Activated T-helper 1 cell treated with anti-CD3 and anti-CD28 coated beads, Interleukin-12 subunit alpha, Interleukin-12 subunit beta, Interleukin-2, Interleukin-4 antibody, amounts not matched to agents 30 ng/mL and 10 ng/mL and 1 ng/mL, durations not matched to agents 14 hours and 24 hours and 36 hours (primary cell): ENCODE measurements at regions not wholly inside any gene's neighbourhood (a gene's known extent, or its start where the extent isn't known, plus 50 kb on each side); places are given as distances from the start of the nearest gene placed in this dataset.
"Not testable (repeated sequence)": the region's sequence is repeated elsewhere in the genome, so short reads cannot be mapped to it uniquely, and the experiment has no call there.

Source experiments
- DNase-seq: peaks from one replicate; pipeline ENCODE4 v3.0.0; 2021; ENCODE audit warnings: low spot score
- H3K27ac Mint-ChIP-seq: one replicate; pipeline ENCODE4 v1.8.0; 2021; ENCODE audit warnings: mild to moderate bottlenecking, mixed read lengths
- H3K27me3 Mint-ChIP-seq: one replicate; pipeline ENCODE4 v1.8.0; 2022; ENCODE audit warnings: mild to moderate bottlenecking, moderate library complexity, mixed read lengths; ENCODE audit not compliant: insufficient read depth
- H3K36me3 Mint-ChIP-seq: one replicate; pipeline ENCODE4 v1.8.0; 2021; ENCODE audit warnings: low read depth, mixed read lengths
- H3K4me1 Mint-ChIP-seq: one replicate; pipeline ENCODE4 v1.8.0; 2021; ENCODE audit warnings: low read depth, mixed read lengths
- H3K4me3 Mint-ChIP-seq: one replicate; pipeline ENCODE4 v1.8.0; 2021; ENCODE audit warnings: mild to moderate bottlenecking, moderate library complexity, mixed read lengths
- H3K9me3 Mint-ChIP-seq: one replicate; pipeline ENCODE4 v1.8.0; 2021; ENCODE audit warnings: mixed read lengths
- intact Hi-C: fragments of 100-400 bp; cut with micrococcal nuclease; formaldehyde crosslinking; loops from one replicate; pipeline ENCODE4 v1.15.1; 2024

GRCh38 chr2:100715861-100716260 is 104.1 kb upstream of the NPAS2 start:
- DNase-seq, intact Hi-C loops, H3K9me3 Mint-ChIP-seq, H3K4me3 Mint-ChIP-seq, H3K4me1 Mint-ChIP-seq, H3K36me3 Mint-ChIP-seq, H3K27me3 Mint-ChIP-seq, H3K27ac Mint-ChIP-seq: not testable (repeated sequence)

- intact Hi-C loops = no loop called here
- DNase-seq = no peak
- Mint-ChIP-seq H3K27me3 (peaks cover 2% of the 10 kb centered on the region), H3K36me3 (no peaks in the 10 kb centered on the region), H3K4me3 (no peak overlapping the region), H3K27ac (no peak overlapping the region), H3K9me3 (no peaks in the 10 kb centered on the region), H3K4me1 (no peaks in the 10 kb centered on the region)
Measured at GRCh38 chr2:100716581-100716980, 103.4 kb upstream of the NPAS2 start.

- H3K27me3 Mint-ChIP-seq = peaks cover 2% of the 10 kb centered on the region
- H3K4me1 Mint-ChIP-seq = no peaks in the 10 kb centered on the region
- H3K9me3 Mint-ChIP-seq = no peaks in the 10 kb centered on the region
- intact Hi-C loops = no loop called here
- H3K4me3 Mint-ChIP-seq = no peak overlapping the region
- H3K27ac Mint-ChIP-seq = no peak overlapping the region
- no peaks in the 10 kb centered on the region for H3K36me3 Mint-ChIP-seq
- no peak for DNase-seq
Measured at GRCh38 chr2:100718065-100718629, 101.8 kb upstream of the NPAS2 start.

- no peak overlapping the region for H3K27ac Mint-ChIP-seq
- H3K27me3 Mint-ChIP-seq = peaks cover 2% of the 10 kb centered on the region
- H3K9me3 Mint-ChIP-seq = no peaks in the 10 kb centered on the region
- H3K36me3 Mint-ChIP-seq = no peaks in the 10 kb centered on the region
- no peaks in the 10 kb centered on the region for H3K4me1 Mint-ChIP-seq
- H3K4me3 Mint-ChIP-seq = no peak overlapping the region
- no peak for DNase-seq
- intact Hi-C loops = no loop called here
Measured at GRCh38 chr2:100720445-100720844, 99.5 kb upstream of the NPAS2 start.

GRCh38 chr2:100721693-100722092 is 98.2 kb upstream of the NPAS2 start:
- intact Hi-C loops = no loop called here
- Mint-ChIP-seq H3K36me3 (no peaks in the 10 kb centered on the region), H3K4me1 (no peaks in the 10 kb centered on the region), H3K9me3 (no peaks in the 10 kb centered on the region), H3K27me3 (peaks cover 4% of the 10 kb centered on the region), H3K27ac (no peak overlapping the region), H3K4me3 (no peak overlapping the region)
- DNase-seq = no peak

GRCh38 chr2:100722125-100722524 is 97.8 kb upstream of the NPAS2 start:
- peaks cover 4% of the 10 kb centered on the region for H3K27me3 Mint-ChIP-seq
- H3K27ac Mint-ChIP-seq = no peak overlapping the region
- DNase-seq = no peak
- H3K4me3 Mint-ChIP-seq = no peak overlapping the region
- no peaks in the 10 kb centered on the region for H3K4me1 Mint-ChIP-seq
- intact Hi-C loops = no loop called here
- H3K9me3 Mint-ChIP-seq = no peaks in the 10 kb centered on the region
- no peaks in the 10 kb centered on the region for H3K36me3 Mint-ChIP-seq

- Mint-ChIP-seq H3K27ac (no peak overlapping the region), H3K4me1 (no peaks in the 10 kb centered on the region), H3K4me3 (no peak overlapping the region), H3K36me3 (no peaks in the 10 kb centered on the region), H3K27me3 (peaks cover 4% of the 10 kb centered on the region), H3K9me3 (peaks cover 4% of the 10 kb centered on the region)
- intact Hi-C loops = no loop called here
- DNase-seq = no peak
Measured at GRCh38 chr2:100726866-100727265, 93.1 kb upstream of the NPAS2 start.

- Mint-ChIP-seq H3K9me3 (peaks cover 4% of the 10 kb centered on the region), H3K36me3 (no peaks in the 10 kb centered on the region), H3K4me1 (no peaks in the 10 kb centered on the region), H3K27ac (no peak overlapping the region), H3K27me3 (peaks cover 4% of the 10 kb centered on the region), H3K4me3 (no peak overlapping the region)
- intact Hi-C loops = loop anchor here (1.0 kb wide), 1 partner anchor 255 kb away; no protein-coding TSS in a partner anchor
- DNase-seq = no peak
Measured at GRCh38 chr2:100730290-100730868, 89.6 kb upstream of the NPAS2 start.

- peaks cover 5% of the 10 kb centered on the region for H3K27me3 Mint-ChIP-seq
- no peak overlapping the region for H3K4me3 Mint-ChIP-seq
- no peak for DNase-seq
- peaks cover 4% of the 10 kb centered on the region for H3K9me3 Mint-ChIP-seq
- H3K27ac Mint-ChIP-seq = no peak overlapping the region
- no peaks in the 10 kb centered on the region for H3K4me1 Mint-ChIP-seq
- H3K36me3 Mint-ChIP-seq = no peaks in the 10 kb centered on the region
- intact Hi-C loops = no loop called here
Measured at GRCh38 chr2:100731535-100731981, 88.4 kb upstream of the NPAS2 start.

GRCh38 chr2:100733391-100734187 is 86.3 kb upstream of the NPAS2 start:
- Mint-ChIP-seq H3K27me3 (peaks cover 3% of the 10 kb centered on the region), H3K9me3 (peaks cover 4% of the 10 kb centered on the region), H3K4me1 (no peaks in the 10 kb centered on the region), H3K36me3 (no peaks in the 10 kb centered on the region), H3K4me3 (no peak overlapping the region), H3K27ac (no peak overlapping the region)
- DNase-seq = no peak
- intact Hi-C loops = no loop called here

GRCh38 chr2:100736121-100736915 is 83.6 kb upstream of the NPAS2 start:
- H3K27ac Mint-ChIP-seq = no peak overlapping the region
- DNase-seq = no peak
- H3K4me3 Mint-ChIP-seq = no peak overlapping the region
- no peaks in the 10 kb centered on the region for H3K4me1 Mint-ChIP-seq
- intact Hi-C loops = no loop called here
- H3K27me3 Mint-ChIP-seq = peaks cover 3% of the 10 kb centered on the region
- H3K9me3 Mint-ChIP-seq = no peaks in the 10 kb centered on the region
- H3K36me3 Mint-ChIP-seq = no peaks in the 10 kb centered on the region

GRCh38 chr2:100739735-100740432 is 80.1 kb upstream of the NPAS2 start:
- Mint-ChIP-seq H3K27ac (no peak overlapping the region), H3K4me3 (no peak overlapping the region), H3K36me3 (no peaks in the 10 kb centered on the region), H3K27me3 (peaks cover 3% of the 10 kb centered on the region), H3K4me1 (no peaks in the 10 kb centered on the region), H3K9me3 (no peaks in the 10 kb centered on the region)
- no peak for DNase-seq
- intact Hi-C loops = no loop called here
